Mucosa of stomach (tissue), 1 donor: ENCODE measurements at regions not wholly inside any gene's neighbourhood (a gene's known extent, or its start where the extent isn't known, plus 50 kb on each side); places are given as distances from the start of the nearest gene placed in this dataset.

Experiments used
- H3K27me3 ChIP-seq: one replicate; pipeline ENCODE4 v1.7.0; 2013; ENCODE audit warnings: mild to moderate bottlenecking, low read length; ENCODE audit not compliant: control insufficient read depth, insufficient read depth
- H3K36me3 ChIP-seq: one replicate; pipeline ENCODE4 v1.7.0; 2013; ENCODE audit warnings: low read length; ENCODE audit not compliant: control insufficient read depth, insufficient read depth
- H3K4me1 ChIP-seq: one replicate; pipeline ENCODE4 v1.7.0; 2013; ENCODE audit warnings: mild to moderate bottlenecking, low read length; ENCODE audit not compliant: control insufficient read depth, insufficient read depth
- H3K4me3 ChIP-seq: one replicate; pipeline ENCODE4 v1.7.0; 2013; ENCODE audit warnings: low read length
- H3K9ac ChIP-seq: one replicate; pipeline ENCODE4 v1.7.0; 2013; ENCODE audit warnings: mild to moderate bottlenecking, low read length, moderate library complexity
- H3K9me3 ChIP-seq: one replicate; pipeline ENCODE4 v1.7.0; 2013; ENCODE audit warnings: mild to moderate bottlenecking, low read length, moderate library complexity; ENCODE audit not compliant: control insufficient read depth
- donor health status: Pancreatic carcinoma.

DNA sequence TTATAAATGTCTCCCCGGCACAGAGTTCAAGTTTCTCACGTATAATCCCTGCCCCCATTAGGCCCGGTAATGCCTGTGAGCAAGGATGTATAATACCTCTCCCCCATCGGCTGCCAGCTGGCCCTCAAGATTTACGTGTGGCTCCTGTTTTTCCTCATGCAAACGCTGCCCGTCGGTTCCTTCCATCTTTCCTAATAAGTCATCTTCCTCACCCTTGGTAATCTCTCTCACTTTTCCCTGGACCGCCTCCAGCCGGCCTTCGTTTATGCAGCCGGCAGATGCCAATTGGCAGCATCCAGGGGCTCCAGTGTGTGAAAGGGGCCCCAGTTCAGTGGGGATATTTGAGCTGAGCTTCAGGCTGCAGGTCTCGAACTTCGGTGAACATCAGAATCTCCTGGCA, 86.5 kb upstream of the NEURL1B start:
- Histone ChIP-seq H3K4me3 (no peak overlapping the region), H3K27me3 (no peaks in the 10 kb centered on the region), H3K9me3 (no peaks in the 10 kb centered on the region), H3K9ac (no peak overlapping the region), H3K4me1 (peaks cover 22% of the 10 kb centered on the region), H3K36me3 (no peaks in the 10 kb centered on the region)

DNA sequence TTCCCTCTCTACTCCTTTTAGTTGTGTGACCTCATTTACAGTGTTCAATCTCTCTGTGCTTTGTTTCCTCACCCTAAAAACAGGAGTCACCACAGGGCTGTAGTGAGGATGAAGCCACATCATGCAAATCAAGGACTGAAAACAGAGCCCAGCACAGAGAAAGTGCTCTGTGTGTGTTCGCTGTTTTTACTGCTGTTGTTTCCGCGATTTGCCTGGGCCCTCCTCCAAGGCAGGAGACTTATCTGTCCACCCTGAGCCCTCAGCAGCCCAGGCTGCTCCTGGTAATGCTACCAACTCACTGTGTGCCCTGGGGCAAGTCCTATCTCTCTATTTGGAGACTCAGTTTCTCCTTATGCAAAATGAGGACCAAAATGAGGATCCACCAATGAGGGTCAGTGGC, 87.2 kb upstream of the NEURL1B start:
- no peak overlapping the region for H3K4me3 ChIP-seq
- H3K4me1 ChIP-seq: peaks cover 22% of the 10 kb centered on the region

DNA sequence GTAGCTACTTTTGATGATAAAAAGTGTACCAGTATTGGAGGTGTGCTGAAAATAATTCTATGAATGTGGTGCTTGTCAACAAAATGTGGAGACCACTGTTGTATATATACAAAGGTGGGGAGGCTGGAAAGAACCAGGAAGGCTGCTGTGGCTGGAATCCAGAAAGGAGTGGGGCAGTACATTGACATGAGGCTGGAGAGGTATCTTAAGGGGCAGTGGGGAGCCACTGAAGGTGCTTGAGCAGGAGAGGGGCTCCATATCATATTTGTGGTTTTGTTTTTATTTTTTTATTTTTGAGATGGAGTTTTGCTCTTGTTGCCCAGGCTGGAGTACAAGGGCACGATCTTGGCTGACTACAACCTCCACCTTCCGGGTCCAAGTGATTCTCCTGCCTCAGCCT, 87.9 kb upstream of the NEURL1B start:
- no peak overlapping the region for H3K9ac ChIP-seq
- no peaks in the 10 kb centered on the region for H3K9me3 ChIP-seq
- H3K4me3 ChIP-seq: no peak overlapping the region
- peaks cover 15% of the 10 kb centered on the region for H3K4me1 ChIP-seq
- H3K36me3 ChIP-seq: no peaks in the 10 kb centered on the region
- H3K27me3 ChIP-seq: no peaks in the 10 kb centered on the region

More for the DNA sequence above, 87.2 kb upstream of the NEURL1B start:
- Histone ChIP-seq H3K36me3 (no peaks in the 10 kb centered on the region), H3K9ac (no peak overlapping the region), H3K9me3 (no peaks in the 10 kb centered on the region), H3K27me3 (no peaks in the 10 kb centered on the region)

DNA sequence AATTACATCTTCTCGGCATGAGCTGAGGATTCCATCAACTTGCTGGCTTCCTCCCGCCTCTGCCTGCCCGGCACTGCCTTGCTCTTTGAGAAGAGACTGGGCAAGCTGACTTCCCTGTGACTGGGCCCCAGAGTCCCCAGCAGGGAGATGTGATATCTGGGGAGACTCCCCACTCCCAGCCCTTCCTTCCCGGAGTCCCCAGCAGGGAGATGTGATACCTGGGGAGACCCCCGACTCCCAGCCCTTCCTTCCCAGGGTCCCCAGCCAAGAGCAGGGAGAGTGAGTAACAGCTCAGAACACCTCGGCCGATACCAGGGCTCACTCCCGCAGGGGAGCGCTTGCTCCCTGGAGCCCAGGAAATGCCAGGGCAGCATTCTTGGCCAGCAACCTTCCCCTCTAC, 90.1 kb upstream of the NEURL1B start:
- Histone ChIP-seq H3K9me3 (no peaks in the 10 kb centered on the region), H3K4me1 (no peaks in the 10 kb centered on the region), H3K9ac (no peak overlapping the region), H3K4me3 (no peak overlapping the region), H3K27me3 (peaks cover 9% of the 10 kb centered on the region), H3K36me3 (no peaks in the 10 kb centered on the region)

DNA sequence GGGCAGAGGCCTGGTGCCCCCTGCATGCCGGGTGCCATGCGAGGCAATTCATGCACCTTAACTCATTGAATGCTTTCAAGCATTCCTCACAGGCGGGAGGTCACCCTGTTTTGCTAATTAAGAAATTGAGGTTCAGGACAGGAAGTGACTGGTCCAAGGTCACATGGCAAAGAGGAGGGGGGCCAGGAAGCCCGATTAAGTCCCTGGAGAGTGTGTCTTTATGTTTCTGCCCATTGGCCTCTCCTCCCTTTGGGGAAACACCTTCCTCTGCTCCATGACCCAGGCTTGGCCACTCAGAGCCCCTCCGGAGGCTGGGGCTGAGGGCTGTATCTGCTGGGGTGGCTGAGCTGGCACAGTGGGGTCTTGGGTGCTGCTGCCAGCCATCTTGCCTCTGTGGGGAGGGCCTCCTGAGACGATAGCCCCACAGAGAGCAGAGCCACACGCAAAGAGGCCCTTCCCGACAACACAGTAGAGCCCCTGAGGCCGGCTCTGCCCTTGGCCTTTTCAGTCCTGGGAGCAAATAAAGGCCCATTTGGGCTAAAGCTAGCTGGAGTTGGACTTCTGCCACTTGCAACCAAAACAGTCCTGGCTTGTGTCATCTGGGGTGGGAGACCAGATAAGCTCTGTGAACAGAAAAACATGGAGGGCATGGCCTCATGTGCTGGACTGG, 90.8 kb upstream of the NEURL1B start:
- Histone ChIP-seq H3K4me3 (no peak overlapping the region), H3K9me3 (no peaks in the 10 kb centered on the region), H3K9ac (no peak overlapping the region), H3K36me3 (no peaks in the 10 kb centered on the region), H3K27me3 (peaks cover 10% of the 10 kb centered on the region), H3K4me1 (no peaks in the 10 kb centered on the region)

DNA sequence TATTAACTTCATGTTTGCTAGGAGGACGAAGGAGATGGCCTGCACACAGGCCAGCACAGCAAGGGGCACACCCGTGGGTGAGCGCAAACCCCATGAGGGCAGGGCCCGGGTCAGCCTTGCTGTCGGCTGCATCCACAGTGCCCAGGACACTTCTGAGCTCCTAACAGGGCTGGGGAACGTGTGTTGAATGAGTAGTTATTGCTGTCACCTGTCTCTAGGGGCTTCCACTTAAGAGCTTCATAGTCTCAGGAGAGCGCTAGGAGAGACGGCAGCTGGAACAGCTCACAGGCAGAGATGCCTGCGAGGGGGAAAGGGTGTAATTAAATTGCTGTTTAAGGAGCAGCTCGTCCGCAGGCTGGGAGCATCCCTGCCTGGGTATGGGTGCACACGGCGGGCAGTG, 91.4 kb upstream of the NEURL1B start:
- Histone ChIP-seq H3K9ac (no peak overlapping the region), H3K4me1 (no peaks in the 10 kb centered on the region), H3K9me3 (no peaks in the 10 kb centered on the region), H3K36me3 (no peaks in the 10 kb centered on the region), H3K4me3 (no peak overlapping the region), H3K27me3 (peaks cover 15% of the 10 kb centered on the region)

DNA sequence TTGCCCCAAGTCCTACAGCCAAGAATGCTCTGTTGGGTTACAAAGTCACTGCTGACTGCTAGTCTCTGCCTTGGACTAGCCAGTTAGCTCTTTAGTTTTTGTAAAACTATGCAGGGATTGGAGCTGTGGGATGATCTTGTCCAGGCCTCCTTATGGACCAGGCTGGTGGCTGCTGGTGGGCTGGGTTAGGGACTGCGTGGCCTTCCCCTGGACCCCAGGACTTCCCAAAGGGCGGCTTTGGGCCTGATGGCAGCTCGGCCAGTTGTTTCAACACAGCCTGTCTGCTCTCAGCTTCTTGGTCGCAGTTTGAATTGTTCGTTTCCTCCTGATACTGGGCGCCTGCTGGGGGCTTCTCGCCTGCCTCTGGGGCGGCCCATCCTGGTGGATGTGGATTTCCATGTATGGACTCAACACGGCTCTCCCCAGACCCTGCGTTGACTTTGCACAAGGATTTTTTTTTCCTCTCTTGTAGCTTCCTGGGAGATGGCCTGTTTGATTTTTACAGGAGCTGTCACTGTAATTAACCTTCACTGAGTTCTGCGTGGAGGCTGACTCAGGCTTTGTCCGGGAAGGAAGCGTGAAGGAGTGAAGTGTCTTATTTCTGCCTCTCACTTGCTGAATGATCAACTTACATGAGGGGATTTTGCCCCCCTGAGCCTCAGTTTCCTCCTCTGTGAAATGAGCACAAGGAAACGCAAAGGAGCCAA, 91.9 kb upstream of the NEURL1B start:
- H3K4me3 ChIP-seq: no peak overlapping the region
- no peaks in the 10 kb centered on the region for H3K4me1 ChIP-seq
- no peak overlapping the region for H3K9ac ChIP-seq
- no peaks in the 10 kb centered on the region for H3K36me3 ChIP-seq
- H3K27me3 ChIP-seq: peaks cover 17% of the 10 kb centered on the region
- no peaks in the 10 kb centered on the region for H3K9me3 ChIP-seq

DNA sequence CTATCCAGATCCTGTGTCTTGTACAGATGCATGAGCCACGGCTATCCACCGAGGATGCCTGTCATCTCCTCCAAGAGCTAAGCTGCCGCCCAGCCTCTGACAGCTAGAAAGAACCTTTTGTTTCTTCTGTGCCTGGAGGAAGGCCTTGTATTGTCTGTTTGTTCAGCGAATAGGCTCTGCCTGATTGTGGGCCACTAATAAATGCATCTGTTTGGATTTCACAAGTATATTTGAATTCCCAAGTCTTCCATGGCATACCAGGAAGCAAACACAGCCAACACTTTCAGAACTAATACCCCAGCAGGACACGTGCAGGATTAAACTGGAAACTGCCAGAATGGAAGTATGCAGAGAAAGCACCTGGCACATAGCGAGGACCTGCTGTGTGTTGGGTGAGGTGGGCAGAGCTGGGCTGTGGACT, 92.7 kb upstream of the NEURL1B start:
- no peak overlapping the region for H3K9ac ChIP-seq
- H3K4me3 ChIP-seq: no peak overlapping the region
- H3K9me3 ChIP-seq: no peaks in the 10 kb centered on the region
- no peaks in the 10 kb centered on the region for H3K4me1 ChIP-seq
- peaks cover 17% of the 10 kb centered on the region for H3K27me3 ChIP-seq
- no peaks in the 10 kb centered on the region for H3K36me3 ChIP-seq

DNA sequence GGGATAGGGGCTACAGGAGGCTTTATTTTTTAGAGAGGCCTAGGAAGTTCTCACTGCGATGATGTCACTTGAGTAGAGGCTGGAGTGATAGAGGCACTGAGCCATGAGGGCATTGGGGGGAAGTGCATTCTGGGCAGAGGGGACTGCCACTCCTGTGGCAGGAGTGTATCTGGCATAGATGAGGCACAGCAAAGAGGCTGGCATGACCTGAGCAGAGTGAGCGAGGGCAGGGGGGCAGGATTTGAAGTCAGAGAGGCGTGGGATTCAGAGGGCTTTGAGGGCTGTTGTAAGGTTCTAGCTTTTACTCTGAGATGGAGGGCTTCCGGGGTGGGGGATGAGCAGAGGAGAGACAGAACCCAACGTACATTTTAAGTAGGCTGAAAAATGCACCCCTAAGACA, 91.9 kb upstream of the SH3PXD2B start:
- Histone ChIP-seq H3K36me3 (no peaks in the 10 kb centered on the region), H3K4me3 (no peak overlapping the region), H3K27me3 (peaks cover 17% of the 10 kb centered on the region), H3K9ac (no peak overlapping the region), H3K4me1 (no peaks in the 10 kb centered on the region), H3K9me3 (no peaks in the 10 kb centered on the region)

DNA sequence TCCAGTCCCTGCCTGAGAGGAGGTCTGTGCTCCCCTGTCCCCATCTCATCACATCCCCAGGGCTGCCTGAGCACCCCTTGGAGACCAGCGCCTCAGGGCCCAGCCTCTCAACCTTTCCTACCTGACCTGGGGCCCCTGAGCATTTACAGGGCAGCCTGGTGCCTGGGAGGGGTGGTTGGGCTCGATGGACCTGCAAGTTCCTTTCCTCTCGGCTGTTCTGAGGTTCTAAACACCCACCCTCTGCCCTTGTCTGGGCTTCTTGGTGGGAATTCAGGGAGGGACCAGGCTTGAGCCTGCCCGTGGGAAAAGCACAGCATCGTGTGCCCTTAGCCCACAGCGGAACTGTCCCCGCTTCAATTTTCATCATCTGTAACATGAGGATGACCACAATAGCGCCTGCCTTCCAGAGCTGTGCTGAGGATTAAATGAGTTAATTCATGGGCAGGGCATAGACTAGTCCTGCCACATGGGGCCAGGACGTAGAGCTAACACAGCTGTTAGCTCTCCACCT, 91.0 kb upstream of the SH3PXD2B start:
- Histone ChIP-seq H3K36me3 (no peaks in the 10 kb centered on the region), H3K9ac (no peak overlapping the region), H3K4me3 (no peak overlapping the region), H3K27me3 (peaks cover 17% of the 10 kb centered on the region), H3K9me3 (no peaks in the 10 kb centered on the region), H3K4me1 (no peaks in the 10 kb centered on the region)

DNA sequence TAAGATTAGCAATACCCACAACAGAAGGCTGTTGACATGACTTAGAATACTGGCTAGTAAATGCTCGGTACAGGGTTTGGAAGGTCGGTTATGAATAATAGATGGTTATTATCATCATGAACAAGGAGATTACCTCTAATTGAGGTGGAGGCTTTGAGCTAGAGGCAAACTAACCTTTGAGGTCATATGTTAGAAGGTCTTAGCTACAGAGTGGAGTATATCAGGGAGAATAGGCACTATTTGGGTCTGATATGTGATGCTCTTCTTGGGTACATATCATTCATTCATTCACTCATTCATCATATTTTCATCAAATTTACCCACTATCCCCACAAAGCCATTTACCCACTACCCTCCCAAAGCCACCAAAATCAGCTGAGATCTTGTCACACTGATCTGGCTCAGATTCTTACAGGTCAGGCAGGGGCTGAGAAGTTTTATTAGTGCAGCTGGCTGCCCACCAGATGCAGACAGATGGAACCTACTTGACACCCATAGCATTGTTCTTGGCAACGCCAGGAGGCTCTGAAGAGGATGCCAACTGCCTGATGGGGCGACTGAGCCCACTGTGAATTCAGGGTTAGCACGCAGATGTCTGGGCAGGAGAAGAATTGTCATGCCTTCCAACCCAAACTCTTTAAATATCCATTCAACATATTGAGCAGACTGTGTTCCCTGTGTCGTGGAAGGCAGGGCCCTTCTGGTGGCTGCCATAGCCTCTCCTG, 90.2 kb upstream of the SH3PXD2B start:
- no peaks in the 10 kb centered on the region for H3K9me3 ChIP-seq
- no peaks in the 10 kb centered on the region for H3K4me1 ChIP-seq
- no peaks in the 10 kb centered on the region for H3K36me3 ChIP-seq
- no peak overlapping the region for H3K9ac ChIP-seq
- no peak overlapping the region for H3K4me3 ChIP-seq
- peaks cover 17% of the 10 kb centered on the region for H3K27me3 ChIP-seq
